PC-3 (cell line): ENCODE measurements at regions not wholly inside any gene's neighbourhood (a gene's known extent, or its start where the extent isn't known, plus 50 kb on each side); places are given as distances from the start of the nearest gene placed in this dataset.

ENCODE experiments used
- CTCF ChIP-seq: fragments of 300-600 bp; sonication (generic); conservative IDR thresholded peaks from 2 replicates; pipeline ENCODE4 v1.5.1; 2017; ENCODE audit warnings: antibody characterized with exemption, low read depth, mild to moderate bottlenecking, low read length
- EZH2 ChIP-seq: fragments of 300-600 bp; sonication (generic); IDR thresholded peaks from one replicate; pipeline ENCODE4 v1.6.1; 2017; ENCODE audit warnings: antibody characterized with exemption, mild to moderate bottlenecking, low read length; ENCODE audit not compliant: unreplicated experiment
- EZH2phosphoT487 ChIP-seq: fragments of 300-600 bp; sonication (generic); IDR thresholded peaks from 2 replicates; pipeline ENCODE4 v1.6.1; 2018; ENCODE audit warnings: mild to moderate bottlenecking, antibody characterized with exemption, low read length, borderline replicate concordance

DNA sequence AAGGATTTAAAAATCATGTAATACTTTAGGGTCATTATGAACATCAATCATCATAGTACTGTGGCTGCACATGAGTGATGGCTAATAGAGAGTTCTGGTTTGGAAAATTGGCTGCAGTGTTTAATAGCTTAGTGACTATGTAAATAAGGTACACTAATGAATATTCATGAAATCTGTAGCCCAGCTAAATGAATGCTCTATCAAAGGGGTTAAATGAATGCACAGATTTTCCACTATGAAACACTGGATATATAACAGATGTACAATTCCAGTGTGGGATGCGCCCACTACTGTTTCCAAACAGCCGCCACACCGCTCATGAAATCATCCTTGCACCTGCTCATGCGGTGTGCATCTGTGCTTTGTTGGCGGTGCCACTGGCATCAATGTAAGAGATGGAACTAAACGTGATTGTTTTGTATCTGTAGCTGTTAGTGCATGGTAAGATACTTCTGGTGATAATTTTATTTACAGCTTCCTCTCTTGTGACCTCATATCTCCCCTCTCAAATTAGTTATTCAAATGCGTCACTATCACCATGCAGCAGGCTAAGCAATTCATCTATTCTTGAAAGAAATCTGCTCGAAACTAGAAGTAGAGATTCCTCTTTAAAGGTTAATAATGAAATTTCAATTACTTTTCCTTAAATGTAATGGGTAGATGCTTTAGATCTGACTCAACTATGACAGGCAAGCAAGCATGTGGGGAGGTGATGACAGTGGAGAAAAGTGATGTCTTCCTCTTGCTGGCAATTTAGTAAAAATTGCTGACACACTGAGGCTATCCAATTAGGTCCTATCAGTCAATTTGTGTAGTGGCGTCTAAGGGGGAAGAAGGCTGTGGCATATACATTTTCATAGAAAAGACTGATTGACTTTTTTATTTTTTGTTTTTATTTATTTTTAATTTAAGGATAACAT lies 433.6 kb downstream of the AEBP2 start:
- no peak for TF ChIP-seq CTCF
- TF ChIP-seq EZH2phosphoT487 = no peak
- no peak for TF ChIP-seq EZH2
